H1 (cell line): ENCODE measurements at regions not wholly inside any gene's neighbourhood (a gene's known extent, or its start where the extent isn't known, plus 50 kb on each side); places are given as distances from the start of the nearest gene placed in this dataset.

ENCODE experiments used
- CTCF ChIA-PET: fragments of 300-600 bp; sonication (Branson Sonifier 250); formaldehyde crosslinking; loops from one replicate; lab custom pipeline; 2021; ENCODE audit not compliant: partially characterized antibody; lab: Charles Lee
- POLR2A ChIA-PET: fragments of 300-600 bp; sonication (Branson Sonifier 250); formaldehyde crosslinking; loops from one replicate; lab custom pipeline; 2021; ENCODE audit warnings: inconsistent platforms; ENCODE audit not compliant: partially characterized antibody; lab: Charles Lee
- DNase-seq, 2 experiments: peaks; one replicate each; pipeline versions ENCODE4 v3.0.0 to v3.0.0-alpha.2; 2010 to 2022; ENCODE audit warnings: low spot score in 2 of 2, low read depth in 1 of 2, mixed read lengths in 1 of 2
- FAIRE-seq: peaks from 2 replicates; lab custom pipeline; 2011; peaks lifted over from hg19 to GRCh38; lab: Jason Lieb, UNC
- H2AFZ ChIP-seq: 2 replicates; pipeline ENCODE4 v1.8.1; 2012; ENCODE audit warnings: low read length, inconsistent platforms
- H2AK5ac ChIP-seq: 2 replicates; pipeline ENCODE4 v1.6.1; 2013; ENCODE audit warnings: low read depth, low read length
- H2BK120ac ChIP-seq: replicated peaks from 2 replicates; pipeline ENCODE3; 2013; ENCODE audit warnings: low read depth, low read length, inconsistent platforms
- H2BK12ac ChIP-seq: 2 replicates; pipeline ENCODE4 v1.6.1; 2013; ENCODE audit warnings: low read depth, low read length
- H2BK15ac ChIP-seq: 2 replicates; pipeline ENCODE4 v1.6.1; 2013; ENCODE audit warnings: low read length
- H2BK20ac ChIP-seq: 2 replicates; pipeline ENCODE4 v1.6.1; 2013; ENCODE audit warnings: low read length
- H2BK5ac ChIP-seq: 2 replicates; pipeline ENCODE4 v1.6.1; 2013; ENCODE audit warnings: low read depth, low read length
- H3K14ac ChIP-seq: 2 replicates; pipeline ENCODE4 v1.6.1; 2013; ENCODE audit warnings: inconsistent platforms; ENCODE audit not compliant: insufficient read length
- H3K18ac ChIP-seq: 2 replicates; pipeline ENCODE4 v1.6.1; 2013; ENCODE audit warnings: low read length; ENCODE audit errors: extremely low read depth
- H3K23ac ChIP-seq: 2 replicates; pipeline ENCODE4 v1.6.1; 2013; ENCODE audit warnings: inconsistent platforms; ENCODE audit not compliant: insufficient read length
- H3K23me2 ChIP-seq: 2 replicates; pipeline ENCODE4 v1.6.1; 2013; ENCODE audit warnings: low read depth, low read length
- H3K27ac ChIP-seq: 2 replicates; pipeline ENCODE4 v1.6.1; 2011; ENCODE audit warnings: low read depth, low read length, inconsistent platforms
- H3K27me3 ChIP-seq, 4 experiments: replicated peaks in 1 of 4; 1 replicate in 1 of 4; 2 replicates in 3 of 4; pipeline versions ENCODE4 v1.6.1 to v1.8.1; 2011 to 2013; ENCODE audit warnings: low read length in 3 of 4, mild to moderate bottlenecking in 3 of 4, inconsistent platforms in 2 of 4, mixed read lengths in 2 of 4, moderate library complexity in 1 of 4; ENCODE audit not compliant: control insufficient read depth in 3 of 4, insufficient read depth in 3 of 4; ENCODE audit errors: extremely low read depth in 1 of 4
- H3K36me3 ChIP-seq, 4 experiments: 2 replicates each; pipeline versions ENCODE4 v1.6.1 to v1.8.1; 2011 to 2013; ENCODE audit warnings: mild to moderate bottlenecking in 4 of 4, low read length in 3 of 4, moderate library complexity in 2 of 4, control low read depth in 1 of 4, inconsistent platforms in 1 of 4; ENCODE audit not compliant: insufficient read depth in 4 of 4, control insufficient read depth in 2 of 4
- H3K4ac ChIP-seq: replicated peaks from 2 replicates; pipeline ENCODE3; 2013; ENCODE audit warnings: low read length, low read depth, mixed read lengths, inconsistent platforms; ENCODE audit not compliant: insufficient read length
- H3K4me1 ChIP-seq, 4 experiments: replicated peaks in 1 of 4; 1 replicate in 1 of 4; 2 replicates in 3 of 4; pipeline versions ENCODE4 v1.6.1 to v1.8.1; 2011 to 2013; ENCODE audit warnings: low read length in 3 of 4, inconsistent platforms in 2 of 4, mixed read lengths in 1 of 4; ENCODE audit not compliant: insufficient read depth in 4 of 4, control insufficient read depth in 3 of 4
- H3K4me2 ChIP-seq, 2 experiments: 2 replicates each; pipeline versions ENCODE4 v1.6.1 to v1.8.1; 2011 to 2013; ENCODE audit warnings: low read depth in 2 of 2, low read length in 2 of 2, control low read depth in 1 of 2, inconsistent platforms in 1 of 2, mild to moderate bottlenecking in 1 of 2; ENCODE audit not compliant: insufficient read depth in 1 of 2
- H3K4me3 ChIP-seq, 4 experiments: fragments of 200-600, 300-600 bp in 1 of 4; sonication (generic), shearing (Covaris generic), sonication (Bioruptor Twin) in 1 of 4; 2 replicates each; pipeline versions ENCODE4 v1.5.1 to v1.8.1; 2011 to 2016; ENCODE audit warnings: low read length in 4 of 4, low read depth in 3 of 4, control low read depth in 2 of 4, inconsistent platforms in 2 of 4, mild to moderate bottlenecking in 2 of 4, mixed read lengths in 1 of 4, moderate library complexity in 1 of 4; ENCODE audit not compliant: insufficient read depth in 2 of 4; ENCODE audit errors: extremely low read depth in 1 of 4
- H3K56ac ChIP-seq: replicated peaks from 2 replicates; pipeline ENCODE3; 2013; ENCODE audit warnings: low read depth, mild to moderate bottlenecking, mixed read lengths, low read length, inconsistent platforms; ENCODE audit not compliant: insufficient read length
- H3K79me1 ChIP-seq: 2 replicates; pipeline ENCODE4 v1.6.1; 2013; ENCODE audit warnings: low read depth, low read length, control low read depth
- H3K79me2 ChIP-seq, 2 experiments: 2 replicates each; pipeline versions ENCODE4 v1.6.1 to v1.8.1; 2012 to 2013; ENCODE audit warnings: low read length in 2 of 2, mild to moderate bottlenecking in 2 of 2, inconsistent platforms in 1 of 2; ENCODE audit not compliant: insufficient read depth in 2 of 2, control insufficient read depth in 1 of 2
- H3K9ac ChIP-seq, 4 experiments: replicated peaks in 1 of 4; 1 replicate in 1 of 4; 2 replicates in 3 of 4; pipeline versions ENCODE4 v1.6.1 to v1.8.1; 2011 to 2013; ENCODE audit warnings: low read depth in 3 of 4, low read length in 3 of 4, control low read depth in 2 of 4, mild to moderate bottlenecking in 2 of 4, moderate library complexity in 2 of 4, inconsistent platforms in 1 of 4; ENCODE audit errors: extremely low read depth in 1 of 4
- H3K9me3 ChIP-seq, 2 experiments: 2 replicates each; pipeline versions ENCODE4 v1.6.1 to v1.8.1; 2012 to 2013; ENCODE audit warnings: mild to moderate bottlenecking in 2 of 2, moderate library complexity in 2 of 2, control low read depth in 1 of 2, inconsistent platforms in 1 of 2, low read depth in 1 of 2, low read length in 1 of 2, mixed read lengths in 1 of 2; ENCODE audit not compliant: insufficient read depth in 2 of 2
- H4K20me1 ChIP-seq, 2 experiments: replicated peaks in 1 of 2; 2 replicates each; pipeline versions ENCODE3 to v1.8.1; 2011 to 2013; ENCODE audit warnings: inconsistent platforms in 2 of 2, low read length in 2 of 2, mild to moderate bottlenecking in 1 of 2; ENCODE audit not compliant: insufficient read depth in 2 of 2, control insufficient read depth in 1 of 2
- H4K5ac ChIP-seq: 2 replicates; pipeline ENCODE4 v1.6.1; 2013; ENCODE audit warnings: low read length, low read depth, mixed read lengths, inconsistent platforms; ENCODE audit not compliant: insufficient read length
- H4K8ac ChIP-seq: 2 replicates; pipeline ENCODE4 v1.8.0; 2013; ENCODE audit warnings: mild to moderate bottlenecking, moderate library complexity, low read length, inconsistent platforms; ENCODE audit not compliant: insufficient read depth; ENCODE audit errors: extremely low read depth
- H4K91ac ChIP-seq: replicated peaks from 2 replicates; pipeline ENCODE3; 2013; ENCODE audit warnings: low read length, mixed read lengths, inconsistent platforms; ENCODE audit not compliant: insufficient read length
- CBX5 ChIP-seq: fragments of 300-800, 300-1000 bp; sonication (generic); IDR thresholded peaks from 2 replicates; pipeline ENCODE4 v1.7.1; 2016; ENCODE audit warnings: antibody characterized with exemption, low read length, low read depth
- CEBPB ChIP-seq: IDR thresholded peaks from 2 replicates; pipeline ENCODE4 v1.6.1; 2012; ENCODE audit warnings: low read depth, low read length
- WGBS, 2 experiments: shearing (Covaris generic) in 1 of 2; methylation state at CpG; one replicate each; pipeline versions ENCODE4 v1.1.6 to v1.1.7; 2013 to 2015; ENCODE audit warnings: low lambda C conversion rate in 2 of 2, mixed read lengths in 2 of 2, inconsistent platforms in 1 of 2, low coverage in 1 of 2, missing lambda C conversion rate in 1 of 2; ENCODE audit not compliant: insufficient replicate concordance in 2 of 2, insufficient coverage in 1 of 2, insufficient read length in 1 of 2; ENCODE audit errors: extremely low coverage in 1 of 2, missing lambda C conversion rate in 1 of 2; 5-methylcytosine and 5-hydroxymethylcytosine counted together

GRCh38 chr7:156222151-156222550 lies 409.9 kb upstream of the SHH start:
- no peak overlapping the region for H2BK5ac ChIP-seq
- H3K18ac ChIP-seq = no peak overlapping the region
- no peaks in the 10 kb centered on the region for H3K27me3 ChIP-seq
- no peaks in the 10 kb centered on the region for H3K4me1 ChIP-seq
- ChIA-PET CTCF (no interaction called here), POLR2A (no interaction called here)
- no peak overlapping the region for H4K8ac ChIP-seq
- H2BK12ac ChIP-seq = no peak overlapping the region
- no peaks in the 10 kb centered on the region; the same call in 1 of the 2 replicates for H3K23me2 ChIP-seq
- no peak overlapping the region for H3K9ac ChIP-seq
- H3K23ac ChIP-seq = no peak overlapping the region
- H2AK5ac ChIP-seq = no peak overlapping the region
- no peak overlapping the region for H3K4ac ChIP-seq
- no peak overlapping the region for H4K5ac ChIP-seq
- H2BK120ac ChIP-seq = no peak overlapping the region
- H3K4me2 ChIP-seq = no peak overlapping the region
- no peaks in the 10 kb centered on the region for H3K79me2 ChIP-seq
- no peaks in the 10 kb centered on the region for H3K79me1 ChIP-seq
- FAIRE-seq (no peak), DNase-seq (peak in 1 of 2 experiments; percentile 7)
- no peak overlapping the region for H3K14ac ChIP-seq
- no peak overlapping the region for H3K27ac ChIP-seq
- H3K9me3 ChIP-seq = peaks cover 0 to 6% of the 10 kb centered on the region in 2 experiments; a peak in 2 of 4 replicates
- H2BK20ac ChIP-seq = no peak overlapping the region
- H3K4me3 ChIP-seq = no peak overlapping the region
- WGBS, 2 experiments = 86% methylated on average over 4 of the region's 4 CpGs; no CpG with 5 or more reads in 1 of the 2 experiments
- no peak overlapping the region for H2AFZ ChIP-seq
- no peaks in the 10 kb centered on the region for H3K36me3 ChIP-seq
- H4K20me1 ChIP-seq = no peaks in the 10 kb centered on the region
- H2BK15ac ChIP-seq = no peak overlapping the region
- no peak overlapping the region for H4K91ac ChIP-seq
- no peak overlapping the region for H3K56ac ChIP-seq
- TF ChIP-seq CEBPB = no peak
- no peak for TF ChIP-seq CBX5
